ENCODE measurements at regions not wholly inside any gene's neighbourhood (a gene's known extent, or its start where the extent isn't known, plus 50 kb on each side); places are given as distances from the start of the nearest gene placed in this dataset.

GRCh38 chr9:136603901-136604814 lies 58.3 kb upstream of the NOTCH1 start:
- TF ChIP-seq HOXB5 (CRISPR knock-in tag; IDR thresholded peaks at IDR 0.05): no peak
- peak; percentile 77 for TF ChIP-seq ZFP36 (IDR thresholded peaks at IDR 0.05; ENCODE audit: borderline replicate concordance, partially characterized antibody)
- no peak overlapping the region for H3K4me3 ChIP-seq
- H3K4me1 ChIP-seq: peaks cover 14% of the 10 kb centered on the region
- no peaks in the 10 kb centered on the region for H3K9me3 ChIP-seq
- 80% methylated on average over 28 of the region's 33 CpGs for WGBS (ENCODE audit: missing lambda C conversion rate)
- H3K4me2 ChIP-seq: no peak overlapping the region
- DNase-seq (ENCODE audit: low read depth in 1 of 2, low spot score in 1 of 2) (no peak), FAIRE-seq (no peak), ATAC-seq (no peak)
- ChIA-PET CTCF (interaction anchor here (0.6 to 1.9 kb wide), 11 partner anchors 11 to 119 kb away, joined by 3 to 7 read pairs (median 3); no protein-coding TSS in a partner anchor), POLR2A (interaction anchor here (0.7 kb wide), 1 partner anchor 57 kb away, joined by 5 read pairs; no protein-coding TSS in a partner anchor)
- H3K27ac ChIP-seq: no peak overlapping the region

GRCh38 chr9:136603216-136603615 lies 57.4 kb upstream of the NOTCH1 start:
- H3K9me3 ChIP-seq: no peaks in the 10 kb centered on the region
- DNase-seq (ENCODE audit: low read depth in 1 of 2, low spot score in 1 of 2) (no peak), FAIRE-seq (no peak), ATAC-seq (no peak)
- peaks cover 6% of the 10 kb centered on the region; the same call in 1 of the 3 replicates for H3K4me1 ChIP-seq
- ChIA-PET CTCF (interaction anchor here (0.6 to 1.9 kb wide), 6 partner anchors 26 to 118 kb away, joined by 3 to 6 read pairs (median 4); no protein-coding TSS in a partner anchor), POLR2A (interaction anchor here (0.7 kb wide), 1 partner anchor 58 kb away, joined by 5 read pairs; no protein-coding TSS in a partner anchor)
- no peak overlapping the region for H3K4me2 ChIP-seq
- 80% methylated on average over 10 of the region's 12 CpGs for WGBS (ENCODE audit: missing lambda C conversion rate)
- no peak overlapping the region for H3K4me3 ChIP-seq
- H3K27ac ChIP-seq: no peak overlapping the region
- TF ChIP-seq POLR2A (IDR thresholded peaks at IDR 0.05; ENCODE audit: low read length) (no peak), MYC (IDR thresholded peaks at IDR 0.05; ENCODE audit: borderline replicate concordance, low read length) (no peak), CEBPB (IDR thresholded peaks at IDR 0.05) (no peak), FOSB (CRISPR knock-in tag; IDR thresholded peaks at IDR 0.05) (no peak), HDAC2 (IDR thresholded peaks at IDR 0.05) (no peak), RCOR1 (IDR thresholded peaks at IDR 0.05; ENCODE audit: low read depth, low read length) (no peak), JUNB (IDR thresholded peaks at IDR 0.05) (no peak)

GRCh38 chr9:136602193-136602885 lies 56.5 kb upstream of the NOTCH1 start:
- H3K4me1 ChIP-seq: peaks cover 10% of the 10 kb centered on the region
- no peak overlapping the region for H3K4me3 ChIP-seq
- FAIRE-seq: no peak
- H3K4me2 ChIP-seq: no peak overlapping the region
- H3K27ac ChIP-seq: peak overlapping the region in 1 of 2 experiments; percentile 72; a peak in 3 of 6 replicates
- ChIA-PET CTCF (interaction anchor here (0.8 to 1.9 kb wide), 6 partner anchors 10 to 118 kb away, joined by 3 to 6 read pairs (median 4); no protein-coding TSS in a partner anchor), POLR2A (no interaction called here)
- DNase-seq (ENCODE audit: low read depth in 1 of 2, low spot score in 1 of 2): no peak
- WGBS (ENCODE audit: missing lambda C conversion rate): 77% methylated on average over 22 of the region's 28 CpGs
- H3K9me3 ChIP-seq: no peaks in the 10 kb centered on the region
- ATAC-seq: no peak
- TF ChIP-seq EHF (CRISPR knock-in tag; IDR thresholded peaks at IDR 0.05): no peak
- no peak for TF ChIP-seq REST (IDR thresholded peaks at IDR 0.05)
- TF ChIP-seq NR3C1 (IDR thresholded peaks at IDR 0.05): no peak
- TF ChIP-seq NPAS2 (CRISPR knock-in tag; IDR thresholded peaks at IDR 0.05; ENCODE audit: borderline replicate concordance): no peak
- TF ChIP-seq USF2 (IDR thresholded peaks at IDR 0.05): no peak
- no peak for TF ChIP-seq FOSL2 (IDR thresholded peaks at IDR 0.05)
- TF ChIP-seq FOSL2 (CRISPR knock-in tag; IDR thresholded peaks at IDR 0.05): no peak
- TF ChIP-seq POLR2AphosphoS2 (conservative IDR thresholded peaks at IDR 0.05; ENCODE audit: low read length): no peak
- no peak for TF ChIP-seq SMC3 (IDR thresholded peaks at IDR 0.05)
- TF ChIP-seq CHD2 (IDR thresholded peaks at IDR 0.05; ENCODE audit: low read length, partially characterized antibody): no peak
- TF ChIP-seq ATOH8 (CRISPR knock-in tag; IDR thresholded peaks at IDR 0.05; ENCODE audit: low read depth): no peak
- no peak for TF ChIP-seq PBX3 (IDR thresholded peaks at IDR 0.05)
- no peak for TF ChIP-seq NFE2L2 (conservative IDR thresholded peaks at IDR 0.05; ENCODE audit: low read length)
- no peak for TF ChIP-seq EP300 (IDR thresholded peaks at IDR 0.05)
- TF ChIP-seq EHMT2 (IDR thresholded peaks at IDR 0.05; ENCODE audit: low read depth): no peak
- no peak for TF ChIP-seq CBX2 (IDR thresholded peaks at IDR 0.05; ENCODE audit: borderline replicate concordance, low read depth)
- TF ChIP-seq ESRRA (IDR thresholded peaks at IDR 0.05; ENCODE audit: borderline replicate concordance, low read length): no peak
- no peak for TF ChIP-seq KDM5A (IDR thresholded peaks at IDR 0.05)
- TF ChIP-seq MAZ (IDR thresholded peaks at IDR 0.05; ENCODE audit: borderline replicate concordance, low read depth, low read length): no peak
